Ishikawa (cell line): ENCODE measurements at regions not wholly inside any gene's neighbourhood (a gene's known extent, or its start where the extent isn't known, plus 50 kb on each side); places are given as distances from the start of the nearest gene placed in this dataset.

ENCODE experiments used
- EGR1 ChIP-seq: IDR thresholded peaks from 2 replicates; pipeline ENCODE4 v1.6.1; 2012
- EP300 ChIP-seq: IDR thresholded peaks from 2 replicates; pipeline ENCODE4 v1.6.1; 2012; ENCODE audit warnings: borderline replicate concordance
- FOXM1 ChIP-seq: IDR thresholded peaks from 2 replicates; pipeline ENCODE4 v1.6.1; 2012; ENCODE audit warnings: low read depth, borderline replicate concordance
- MAX ChIP-seq: IDR thresholded peaks from 2 replicates; pipeline ENCODE4 v1.6.1; 2012
- NFIC ChIP-seq: IDR thresholded peaks from 2 replicates; pipeline ENCODE4 v1.6.1; 2012
- REST ChIP-seq: IDR thresholded peaks from 2 replicates; pipeline ENCODE4 v1.6.1; 2012; ENCODE audit warnings: low read depth, mild to moderate bottlenecking
- TAF1 ChIP-seq: IDR thresholded peaks from 2 replicates; pipeline ENCODE4 v1.6.1; 2012; ENCODE audit warnings: low read depth, mild to moderate bottlenecking
- YY1 ChIP-seq: IDR thresholded peaks from 2 replicates; pipeline ENCODE4 v1.6.1; 2012; ENCODE audit warnings: low read depth

GRCh38 chr3:8359133-8359532, 142.5 kb upstream of the LMCD1 start:
- TF ChIP-seq REST, result no peak
- TF ChIP-seq FOXM1, result no peak
- TF ChIP-seq NFIC, result no peak
- TF ChIP-seq EP300, result no peak
- TF ChIP-seq YY1, result no peak
- no peak for TF ChIP-seq EGR1
- no peak for TF ChIP-seq MAX
- TF ChIP-seq TAF1, result no peak
